Stimulated activated CD8-positive, alpha-beta memory T cell treated with anti-CD3 and anti-CD28 coated beads, Interleukin-2, amount 100 ng/mL, for 48 hours (primary cell): ENCODE measurements at regions not wholly inside any gene's neighbourhood (a gene's known extent, or its start where the extent isn't known, plus 50 kb on each side); places are given as distances from the start of the nearest gene placed in this dataset.
"Not testable (repeated sequence)": the region's sequence is repeated elsewhere in the genome, so short reads cannot be mapped to it uniquely, and the experiment has no call there.

Experiments used
- DNase-seq, 2 donors: peaks; one replicate each; pipeline ENCODE4 v3.0.0-alpha.2; 2020; ENCODE audit warnings: low read depth in 2 of 2

- DNase-seq: no peak
Observed at GRCh38 chr9:87781331-87781730, 55.4 kb downstream of the CTSL start.

GRCh38 chr9:87783180-87783579 lies 57.3 kb downstream of the CTSL start:
- DNase-seq: no peak

- DNase-seq: not testable (repeated sequence)
Observed at GRCh38 chr9:87785315-87785970, 59.5 kb downstream of the CTSL start.

GRCh38 chr9:87786423-87786822 lies 60.5 kb downstream of the CTSL start:
- no peak for DNase-seq

GRCh38 chr9:87786876-87787275 lies 61.0 kb downstream of the CTSL start:
- DNase-seq: no peak

- no peak for DNase-seq
Observed at GRCh38 chr9:87787735-87788134, 61.8 kb downstream of the CTSL start.

GRCh38 chr9:87792831-87793288 lies 66.9 kb downstream of the CTSL start:
- peak; percentile 18 to 51 for DNase-seq

GRCh38 chr9:87793292-87793691 lies 67.4 kb downstream of the CTSL start:
- no peak for DNase-seq

GRCh38 chr9:87795178-87795577 lies 69.3 kb downstream of the CTSL start:
- DNase-seq: no peak

GRCh38 chr9:87796196-87796595 lies 70.3 kb downstream of the CTSL start:
- DNase-seq: no peak

- no peak for DNase-seq
Observed at GRCh38 chr9:87798261-87798833, 72.4 kb downstream of the CTSL start.

- DNase-seq: no peak
Observed at GRCh38 chr9:87799503-87799902, 73.6 kb downstream of the CTSL start.

GRCh38 chr9:87800456-87800855 lies 74.5 kb downstream of the CTSL start:
- no peak for DNase-seq

- DNase-seq: no peak
Observed at GRCh38 chr9:87801013-87801412, 75.1 kb downstream of the CTSL start.

- DNase-seq: no peak
Observed at GRCh38 chr9:87803166-87803565, 77.2 kb downstream of the CTSL start.

GRCh38 chr9:87803623-87804345 lies 77.9 kb downstream of the CTSL start:
- no peak for DNase-seq

- DNase-seq: no peak
Observed at GRCh38 chr9:87805259-87805658, 77.4 kb upstream of the SPATA31E1 start.

GRCh38 chr9:87810008-87810407 lies 72.7 kb upstream of the SPATA31E1 start:
- no peak for DNase-seq

GRCh38 chr9:87810679-87811178 lies 71.9 kb upstream of the SPATA31E1 start:
- DNase-seq: no peak

- DNase-seq: peak in 1 of 2 donors; percentile 34
Observed at GRCh38 chr9:87812375-87813118, 70.1 kb upstream of the SPATA31E1 start.

- DNase-seq: no peak
Observed at GRCh38 chr9:87813119-87813463, 69.6 kb upstream of the SPATA31E1 start.

- DNase-seq: no peak
Observed at GRCh38 chr9:87816036-87816435, 66.6 kb upstream of the SPATA31E1 start.
